ENCODE measurements at regions not wholly inside any gene's neighbourhood (a gene's known extent, or its start where the extent isn't known, plus 50 kb on each side); places are given as distances from the start of the nearest gene placed in this dataset.

DNA sequence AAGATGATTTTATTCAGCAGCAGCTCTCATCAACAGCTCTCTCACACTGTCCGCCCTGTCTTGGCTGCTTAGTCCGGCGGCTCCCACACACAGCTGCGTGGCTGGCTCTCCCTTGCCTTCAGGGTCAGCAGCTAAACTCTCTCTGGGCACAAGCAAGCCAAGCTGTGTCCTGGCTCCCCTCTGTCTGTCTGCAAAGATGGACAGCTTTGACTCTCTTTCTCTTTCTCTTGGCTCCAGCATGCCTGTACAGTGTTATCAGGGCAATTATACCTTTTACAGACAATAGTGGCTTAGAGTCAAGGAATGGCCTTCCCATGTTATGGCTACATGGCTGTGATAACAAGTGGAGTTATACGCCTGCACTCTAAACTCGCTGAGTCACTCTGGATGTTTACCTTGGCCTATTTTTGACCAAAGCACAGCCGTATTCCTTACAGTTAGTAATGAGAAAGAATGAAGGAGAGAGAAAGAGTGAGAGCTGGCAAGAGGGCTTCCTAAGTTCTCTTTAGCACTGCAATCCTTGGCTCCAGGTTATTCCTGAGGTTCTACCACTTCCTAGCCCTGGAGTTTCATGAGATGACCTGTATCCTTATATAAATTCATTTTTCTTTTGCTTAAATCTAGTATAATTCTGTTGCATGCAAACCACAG is 59.9 kb upstream of the ZSWIM5 start (continued):
- TF ChIP-seq LCOR (CRISPR knock-in tag; IDR thresholded peaks at IDR 0.05) (no peak), SLC30A9 (CRISPR knock-in tag; IDR thresholded peaks at IDR 0.05) (no peak), SRF (CRISPR knock-in tag; IDR thresholded peaks at IDR 0.05) (no peak), HSF4 (CRISPR knock-in tag; IDR thresholded peaks at IDR 0.05; ENCODE audit: borderline replicate concordance) (no peak), FOSL1 (tag; conservative IDR thresholded peaks at IDR 0.05) (peak; percentile 87), TBP (optimal IDR thresholded peaks at IDR 0.05; ENCODE audit: low read depth, low read length) (no peak), HOXB6 (CRISPR knock-in tag; IDR thresholded peaks at IDR 0.05; ENCODE audit: borderline replicate concordance) (no peak), HDGF (IDR thresholded peaks at IDR 0.05) (peak; percentile 41; the same call in 1 of the 2 replicates), DACH1 (IDR thresholded peaks at IDR 0.05; ENCODE audit: partially characterized antibody) (peak; percentile 44), ERF (CRISPR knock-in tag; IDR thresholded peaks at IDR 0.05) (peak; percentile 75; the same call in 1 of the 2 replicates), ZSCAN29 (IDR thresholded peaks at IDR 0.05) (no peak), MBD2 (IDR thresholded peaks at IDR 0.05; ENCODE audit: borderline replicate concordance, low read depth) (peak; percentile 66), RBM22 (IDR thresholded peaks at IDR 0.05; ENCODE audit: low read depth, low read length, poor library complexity, severe bottlenecking) (no peak), PCBP2 (IDR thresholded peaks at IDR 0.05; ENCODE audit: low read depth, low read length, poor library complexity, severe bottlenecking) (no peak)
- TF ChIP-seq, protein P1, sequence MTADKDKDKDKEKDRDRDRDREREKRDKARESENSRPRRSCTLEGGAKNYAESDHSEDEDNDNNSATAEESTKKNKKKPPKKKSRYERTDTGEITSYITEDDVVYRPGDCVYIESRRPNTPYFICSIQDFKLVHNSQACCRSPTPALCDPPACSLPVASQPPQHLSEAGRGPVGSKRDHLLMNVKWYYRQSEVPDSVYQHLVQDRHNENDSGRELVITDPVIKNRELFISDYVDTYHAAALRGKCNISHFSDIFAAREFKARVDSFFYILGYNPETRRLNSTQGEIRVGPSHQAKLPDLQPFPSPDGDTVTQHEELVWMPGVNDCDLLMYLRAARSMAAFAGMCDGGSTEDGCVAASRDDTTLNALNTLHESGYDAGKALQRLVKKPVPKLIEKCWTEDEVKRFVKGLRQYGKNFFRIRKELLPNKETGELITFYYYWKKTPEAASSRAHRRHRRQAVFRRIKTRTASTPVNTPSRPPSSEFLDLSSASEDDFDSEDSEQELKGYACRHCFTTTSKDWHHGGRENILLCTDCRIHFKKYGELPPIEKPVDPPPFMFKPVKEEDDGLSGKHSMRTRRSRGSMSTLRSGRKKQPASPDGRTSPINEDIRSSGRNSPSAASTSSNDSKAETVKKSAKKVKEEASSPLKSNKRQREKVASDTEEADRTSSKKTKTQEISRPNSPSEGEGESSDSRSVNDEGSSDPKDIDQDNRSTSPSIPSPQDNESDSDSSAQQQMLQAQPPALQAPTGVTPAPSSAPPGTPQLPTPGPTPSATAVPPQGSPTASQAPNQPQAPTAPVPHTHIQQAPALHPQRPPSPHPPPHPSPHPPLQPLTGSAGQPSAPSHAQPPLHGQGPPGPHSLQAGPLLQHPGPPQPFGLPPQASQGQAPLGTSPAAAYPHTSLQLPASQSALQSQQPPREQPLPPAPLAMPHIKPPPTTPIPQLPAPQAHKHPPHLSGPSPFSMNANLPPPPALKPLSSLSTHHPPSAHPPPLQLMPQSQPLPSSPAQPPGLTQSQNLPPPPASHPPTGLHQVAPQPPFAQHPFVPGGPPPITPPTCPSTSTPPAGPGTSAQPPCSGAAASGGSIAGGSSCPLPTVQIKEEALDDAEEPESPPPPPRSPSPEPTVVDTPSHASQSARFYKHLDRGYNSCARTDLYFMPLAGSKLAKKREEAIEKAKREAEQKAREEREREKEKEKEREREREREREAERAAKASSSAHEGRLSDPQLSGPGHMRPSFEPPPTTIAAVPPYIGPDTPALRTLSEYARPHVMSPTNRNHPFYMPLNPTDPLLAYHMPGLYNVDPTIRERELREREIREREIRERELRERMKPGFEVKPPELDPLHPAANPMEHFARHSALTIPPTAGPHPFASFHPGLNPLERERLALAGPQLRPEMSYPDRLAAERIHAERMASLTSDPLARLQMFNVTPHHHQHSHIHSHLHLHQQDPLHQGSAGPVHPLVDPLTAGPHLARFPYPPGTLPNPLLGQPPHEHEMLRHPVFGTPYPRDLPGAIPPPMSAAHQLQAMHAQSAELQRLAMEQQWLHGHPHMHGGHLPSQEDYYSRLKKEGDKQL (CRISPR knock-in tag; IDR thresholded peaks at IDR 0.05; ENCODE audit: borderline replicate concordance) = no peak
- TF ChIP-seq, protein P2, sequence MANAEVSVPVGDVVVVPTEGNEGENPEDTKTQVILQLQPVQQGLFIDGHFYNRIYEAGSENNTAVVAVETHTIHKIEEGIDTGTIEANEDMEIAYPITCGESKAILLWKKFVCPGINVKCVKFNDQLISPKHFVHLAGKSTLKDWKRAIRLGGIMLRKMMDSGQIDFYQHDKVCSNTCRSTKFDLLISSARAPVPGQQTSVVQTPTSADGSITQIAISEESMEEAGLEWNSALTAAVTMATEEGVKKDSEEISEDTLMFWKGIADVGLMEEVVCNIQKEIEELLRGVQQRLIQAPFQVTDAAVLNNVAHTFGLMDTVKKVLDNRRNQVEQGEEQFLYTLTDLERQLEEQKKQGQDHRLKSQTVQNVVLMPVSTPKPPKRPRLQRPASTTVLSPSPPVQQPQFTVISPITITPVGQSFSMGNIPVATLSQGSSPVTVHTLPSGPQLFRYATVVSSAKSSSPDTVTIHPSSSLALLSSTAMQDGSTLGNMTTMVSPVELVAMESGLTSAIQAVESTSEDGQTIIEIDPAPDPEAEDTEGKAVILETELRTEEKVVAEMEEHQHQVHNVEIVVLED (CRISPR knock-in tag; IDR thresholded peaks at IDR 0.05) = no peak
- TF ChIP-seq, protein P3, sequence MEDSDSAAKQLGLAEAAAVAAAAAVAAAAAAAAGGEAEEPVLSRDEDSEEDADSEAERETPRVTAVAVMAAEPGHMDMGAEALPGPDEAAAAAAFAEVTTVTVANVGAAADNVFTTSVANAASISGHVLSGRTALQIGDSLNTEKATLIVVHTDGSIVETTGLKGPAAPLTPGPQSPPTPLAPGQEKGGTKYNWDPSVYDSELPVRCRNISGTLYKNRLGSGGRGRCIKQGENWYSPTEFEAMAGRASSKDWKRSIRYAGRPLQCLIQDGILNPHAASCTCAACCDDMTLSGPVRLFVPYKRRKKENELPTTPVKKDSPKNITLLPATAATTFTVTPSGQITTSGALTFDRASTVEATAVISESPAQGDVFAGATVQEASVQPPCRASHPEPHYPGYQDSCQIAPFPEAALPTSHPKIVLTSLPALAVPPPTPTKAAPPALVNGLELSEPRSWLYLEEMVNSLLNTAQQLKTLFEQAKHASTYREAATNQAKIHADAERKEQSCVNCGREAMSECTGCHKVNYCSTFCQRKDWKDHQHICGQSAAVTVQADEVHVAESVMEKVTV (CRISPR knock-in tag; IDR thresholded peaks at IDR 0.05) = peak; percentile 33; the same call in 1 of the 2 replicates
- TF ChIP-seq, protein P4, sequence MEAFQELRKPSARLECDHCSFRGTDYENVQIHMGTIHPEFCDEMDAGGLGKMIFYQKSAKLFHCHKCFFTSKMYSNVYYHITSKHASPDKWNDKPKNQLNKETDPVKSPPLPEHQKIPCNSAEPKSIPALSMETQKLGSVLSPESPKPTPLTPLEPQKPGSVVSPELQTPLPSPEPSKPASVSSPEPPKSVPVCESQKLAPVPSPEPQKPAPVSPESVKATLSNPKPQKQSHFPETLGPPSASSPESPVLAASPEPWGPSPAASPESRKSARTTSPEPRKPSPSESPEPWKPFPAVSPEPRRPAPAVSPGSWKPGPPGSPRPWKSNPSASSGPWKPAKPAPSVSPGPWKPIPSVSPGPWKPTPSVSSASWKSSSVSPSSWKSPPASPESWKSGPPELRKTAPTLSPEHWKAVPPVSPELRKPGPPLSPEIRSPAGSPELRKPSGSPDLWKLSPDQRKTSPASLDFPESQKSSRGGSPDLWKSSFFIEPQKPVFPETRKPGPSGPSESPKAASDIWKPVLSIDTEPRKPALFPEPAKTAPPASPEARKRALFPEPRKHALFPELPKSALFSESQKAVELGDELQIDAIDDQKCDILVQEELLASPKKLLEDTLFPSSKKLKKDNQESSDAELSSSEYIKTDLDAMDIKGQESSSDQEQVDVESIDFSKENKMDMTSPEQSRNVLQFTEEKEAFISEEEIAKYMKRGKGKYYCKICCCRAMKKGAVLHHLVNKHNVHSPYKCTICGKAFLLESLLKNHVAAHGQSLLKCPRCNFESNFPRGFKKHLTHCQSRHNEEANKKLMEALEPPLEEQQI (IDR thresholded peaks at IDR 0.05) = peak; percentile 78

All from K562 (cell line).